ENCODE measurements at regions not wholly inside any gene's neighbourhood (a gene's known extent, or its start where the extent isn't known, plus 50 kb on each side); places are given as distances from the start of the nearest gene placed in this dataset.

GRCh38 chr9:88310310-88310980, 77.8 kb upstream of the SPIN1 start:
- 62% methylated on average over 9 of the region's 10 CpGs for WGBS (ENCODE audit: insufficient coverage)
- Histone ChIP-seq H3K27me3 (ENCODE audit: control insufficient read depth, insufficient read depth, low read length) (peaks cover 3% of the 10 kb centered on the region), H3K4me3 (ENCODE audit: low read length) (no peak overlapping the region), H3K9me3 (ENCODE audit: control insufficient read depth, insufficient read depth, low read length) (no peaks in the 10 kb centered on the region), H3K4me1 (ENCODE audit: control insufficient read depth, insufficient read depth, low read length) (no peaks in the 10 kb centered on the region), H3K36me3 (ENCODE audit: control insufficient read depth, insufficient read depth, low read length) (no peaks in the 10 kb centered on the region), H3K27ac (ENCODE audit: low read length) (no peak overlapping the region)
- ATAC-seq (no peak), DNase-seq (no peak)
- Mint-ChIP-seq H3K36me3 (no peaks in the 10 kb centered on the region), H3K9me3 (no peaks in the 10 kb centered on the region), H3K27ac (no peak overlapping the region), H3K4me1 (peaks cover 7 to 8% of the 10 kb centered on the region in 2 donors), H3K4me3 (no peak overlapping the region), H3K27me3 (ENCODE audit: low read depth in 2 of 2) (peaks cover under 1 to 9% of the 10 kb centered on the region in 2 donors)
- intact Hi-C loops (cut with micrococcal nuclease): loop anchor here (10.0 kb wide), 1 partner anchor 224 kb away; the partner anchor contains the start of gene NXNL2
- no peak for TF ChIP-seq CTCF (IDR thresholded peaks at IDR 0.05)

GRCh38 chr9:88308831-88309560, 79.2 kb upstream of the SPIN1 start:
- H3K27ac Mint-ChIP-seq: no peak overlapping the region
- no peaks in the 10 kb centered on the region for H3K9me3 Mint-ChIP-seq
- no peak overlapping the region for H3K4me3 ChIP-seq (ENCODE audit: low read length)
- DNase-seq (no peak), ATAC-seq (no peak)
- WGBS (ENCODE audit: insufficient coverage): 83% methylated on average over 7 of the region's 7 CpGs
- peaks cover 8 to 12% of the 10 kb centered on the region in 2 donors for H3K4me1 Mint-ChIP-seq
- peaks cover 14 to 15% of the 10 kb centered on the region in 2 donors for H3K27me3 Mint-ChIP-seq (ENCODE audit: low read depth in 2 of 2)
- H3K36me3 Mint-ChIP-seq: no peaks in the 10 kb centered on the region
- H3K36me3 ChIP-seq (ENCODE audit: control insufficient read depth, insufficient read depth, low read length): no peaks in the 10 kb centered on the region
- TF ChIP-seq CTCF (IDR thresholded peaks at IDR 0.05): no peak
- H3K4me1 ChIP-seq (ENCODE audit: control insufficient read depth, insufficient read depth, low read length): no peaks in the 10 kb centered on the region
- intact Hi-C loops (cut with micrococcal nuclease): no loop called here
- H3K27ac ChIP-seq (ENCODE audit: low read length): no peak overlapping the region
- H3K27me3 ChIP-seq (ENCODE audit: control insufficient read depth, insufficient read depth, low read length): peaks cover 3% of the 10 kb centered on the region
- H3K9me3 ChIP-seq (ENCODE audit: control insufficient read depth, insufficient read depth, low read length): no peaks in the 10 kb centered on the region
- no peak overlapping the region for H3K4me3 Mint-ChIP-seq

- 95% methylated on average over 7 of the region's 7 CpGs for WGBS (ENCODE audit: insufficient coverage)
- no peak for TF ChIP-seq CTCF (IDR thresholded peaks at IDR 0.05)
- Histone ChIP-seq H3K4me1 (ENCODE audit: control insufficient read depth, insufficient read depth, low read length) (no peaks in the 10 kb centered on the region), H3K27ac (ENCODE audit: low read length) (no peak overlapping the region), H3K4me3 (ENCODE audit: low read length) (no peak overlapping the region), H3K9me3 (ENCODE audit: control insufficient read depth, insufficient read depth, low read length) (no peaks in the 10 kb centered on the region), H3K36me3 (ENCODE audit: control insufficient read depth, insufficient read depth, low read length) (no peaks in the 10 kb centered on the region), H3K27me3 (ENCODE audit: control insufficient read depth, insufficient read depth, low read length) (peaks cover 3% of the 10 kb centered on the region)
- Mint-ChIP-seq H3K4me1 (peaks cover 4 to 15% of the 10 kb centered on the region in 2 donors), H3K36me3 (no peaks in the 10 kb centered on the region), H3K27ac (no peak overlapping the region), H3K9me3 (no peaks in the 10 kb centered on the region), H3K4me3 (no peak overlapping the region), H3K27me3 (ENCODE audit: low read depth in 2 of 2) (peaks cover 22 to 29% of the 10 kb centered on the region in 2 donors)
- DNase-seq (no peak), ATAC-seq (no peak)
- intact Hi-C loops (cut with micrococcal nuclease): no loop called here
These were observed 81.1 kb upstream of the SPIN1 start for GRCh38 chr9:88307136-88307535.
